SK-N-SH (cell line): ENCODE measurements at regions not wholly inside any gene's neighbourhood (a gene's known extent, or its start where the extent isn't known, plus 50 kb on each side); places are given as distances from the start of the nearest gene placed in this dataset.

Source experiments
- EP300 ChIP-seq, 2 experiments: IDR thresholded peaks; 2 replicates each; pipeline versions ENCODE4 v1.4.0 to v1.6.1; 2012; ENCODE audit warnings: borderline replicate concordance in 1 of 2, low read depth in 1 of 2, low read length in 1 of 2
- MXI1 ChIP-seq: IDR thresholded peaks from 2 replicates; pipeline ENCODE4 v1.6.1; 2012; ENCODE audit warnings: mild to moderate bottlenecking, low read depth, low read length, improper control_type of control experiment
- NFIC ChIP-seq: IDR thresholded peaks from 2 replicates; pipeline ENCODE4 v1.4.0; 2012; ENCODE audit warnings: borderline replicate concordance
- PBX3 ChIP-seq: IDR thresholded peaks from 2 replicates; pipeline ENCODE4; 2012
- POLR2AphosphoS5 ChIP-seq: IDR thresholded peaks from 2 replicates; pipeline ENCODE4 v1.6.1; 2012; ENCODE audit warnings: low read depth, low read length
- TAF1 ChIP-seq: IDR thresholded peaks from 2 replicates; pipeline ENCODE4 v1.6.1; 2012; ENCODE audit warnings: low read depth, mild to moderate bottlenecking, low read length, moderate library complexity, borderline replicate concordance
- TF ChIP-seq, protein P1 (sequence below): fragments of 200-600 bp; sonication (generic); IDR thresholded peaks from 2 replicates; pipeline ENCODE4 v1.6.1; 2017; ENCODE audit warnings: antibody characterized with exemption, mild to moderate bottlenecking, moderate library complexity

DNA sequence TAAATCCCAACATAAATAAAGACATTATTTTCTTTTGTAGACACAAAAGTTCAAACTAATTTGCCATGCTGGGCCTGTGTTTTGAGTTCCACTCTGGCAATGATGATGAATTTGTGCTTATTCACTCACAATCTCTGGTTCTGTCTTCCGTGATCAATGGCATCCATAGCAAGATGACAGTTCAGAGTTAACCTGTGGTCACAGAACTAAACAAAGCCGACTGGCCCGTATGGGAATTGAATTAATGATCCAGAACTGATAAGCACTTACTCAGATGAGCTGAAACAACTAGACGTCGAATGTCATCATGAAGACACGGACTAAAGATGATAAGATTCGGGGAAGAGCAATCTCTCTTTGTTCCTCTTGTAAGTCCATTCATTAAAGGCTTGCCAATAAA is 81.6 kb downstream of the CAPZA3 start:
- no peak for TF ChIP-seq MXI1
- TF ChIP-seq TAF1, result no peak
- TF ChIP-seq, protein P1, sequence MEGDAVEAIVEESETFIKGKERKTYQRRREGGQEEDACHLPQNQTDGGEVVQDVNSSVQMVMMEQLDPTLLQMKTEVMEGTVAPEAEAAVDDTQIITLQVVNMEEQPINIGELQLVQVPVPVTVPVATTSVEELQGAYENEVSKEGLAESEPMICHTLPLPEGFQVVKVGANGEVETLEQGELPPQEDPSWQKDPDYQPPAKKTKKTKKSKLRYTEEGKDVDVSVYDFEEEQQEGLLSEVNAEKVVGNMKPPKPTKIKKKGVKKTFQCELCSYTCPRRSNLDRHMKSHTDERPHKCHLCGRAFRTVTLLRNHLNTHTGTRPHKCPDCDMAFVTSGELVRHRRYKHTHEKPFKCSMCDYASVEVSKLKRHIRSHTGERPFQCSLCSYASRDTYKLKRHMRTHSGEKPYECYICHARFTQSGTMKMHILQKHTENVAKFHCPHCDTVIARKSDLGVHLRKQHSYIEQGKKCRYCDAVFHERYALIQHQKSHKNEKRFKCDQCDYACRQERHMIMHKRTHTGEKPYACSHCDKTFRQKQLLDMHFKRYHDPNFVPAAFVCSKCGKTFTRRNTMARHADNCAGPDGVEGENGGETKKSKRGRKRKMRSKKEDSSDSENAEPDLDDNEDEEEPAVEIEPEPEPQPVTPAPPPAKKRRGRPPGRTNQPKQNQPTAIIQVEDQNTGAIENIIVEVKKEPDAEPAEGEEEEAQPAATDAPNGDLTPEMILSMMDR, result no peak
- TF ChIP-seq NFIC, result no peak
- TF ChIP-seq PBX3, result no peak
- no peak for TF ChIP-seq EP300 (IDR thresholded peaks at IDR 0.05; ENCODE audit: borderline replicate concordance in 1 of 2, low read depth in 1 of 2, low read length in 1 of 2)
- no peak for TF ChIP-seq POLR2AphosphoS5
